ENCODE measurements at regions not wholly inside any gene's neighbourhood (a gene's known extent, or its start where the extent isn't known, plus 50 kb on each side); places are given as distances from the start of the nearest gene placed in this dataset.

- DNase-seq (ENCODE audit: low read depth, low spot score) (peak; percentile 19), FAIRE-seq (no peak)
- Histone ChIP-seq H3K27me3 (ENCODE audit: control insufficient read depth in 2 of 2, insufficient read depth in 2 of 2, low read length in 2 of 2) (no peaks in the 10 kb centered on the region), H3K9ac (replicated peaks; ENCODE audit: extremely low read depth, insufficient read depth, low read length) (no peak overlapping the region), H3K9me3 (replicated peaks; ENCODE audit: control insufficient read depth, insufficient read depth, low read length) (no peaks in the 10 kb centered on the region), H3K27ac (ENCODE audit: insufficient read depth, low read depth, low read length) (no peak overlapping the region), H3K79me2 (ENCODE audit: control insufficient read depth, insufficient read depth, low read length) (no peaks in the 10 kb centered on the region), H4K20me1 (replicated peaks; ENCODE audit: control insufficient read depth, extremely low read depth, insufficient read depth, low read length) (no peaks in the 10 kb centered on the region), H3K4me3 (replicated peaks in 1 of 3; ENCODE audit: insufficient read depth in 1 of 3, low read depth in 1 of 3, low read length in 3 of 3) (no peak overlapping the region), H3K36me3 (ENCODE audit: control insufficient read depth in 2 of 2, extremely low read depth in 1 of 2, insufficient read depth in 2 of 2, low read length in 2 of 2) (no peaks in the 10 kb centered on the region), H3K9me1 (replicated peaks; ENCODE audit: control insufficient read depth, extremely low read depth, insufficient read depth, low read length) (no peaks in the 10 kb centered on the region), H3K4me1 (ENCODE audit: control insufficient read depth, extremely low read depth, insufficient read depth, low read length) (no peaks in the 10 kb centered on the region), H2AFZ (ENCODE audit: low read depth, low read length) (no peak overlapping the region), H3K4me2 (ENCODE audit: insufficient read depth, low read length) (no peak overlapping the region)
- dilution Hi-C loops (cut with MboI; ENCODE audit: extremely low pct_ligation_motif_present, low sequenced_read_pairs) = no loop called here
- intact Hi-C loops (cut with micrococcal nuclease) = no loop called here
- CTCF ChIA-PET = interaction anchor here (1.0 to 2.9 kb wide), 6 partner anchors 17 to 527 kb away, joined by 3 to 16 read pairs (median 4); partner anchors contain the start of gene FLRT2
- no TSS peak for BruUV-seq (replicated peaks)
- TF ChIP-seq CTCF (IDR thresholded peaks at IDR 0.05; ENCODE audit: extremely low read depth in 1 of 2, insufficient read depth in 1 of 2, low read depth in 1 of 2, low read length in 2 of 2) = peak in 1 of 2 donors; percentile 23
- no peak for TF ChIP-seq POLR2A (IDR thresholded peaks at IDR 0.05; ENCODE audit: low read depth, low read length)
- POLR2A ChIA-PET = no interaction called here
These were observed 525.6 kb downstream of the FLRT2 start for GRCh38 chr14:86055512-86056075.

GRCh38 chr14:86052868-86053267, 522.9 kb downstream of the FLRT2 start:
- Histone ChIP-seq H4K20me1 (replicated peaks; ENCODE audit: control insufficient read depth, extremely low read depth, insufficient read depth, low read length) (no peaks in the 10 kb centered on the region), H3K4me1 (ENCODE audit: control insufficient read depth, extremely low read depth, insufficient read depth, low read length) (no peaks in the 10 kb centered on the region), H3K79me2 (ENCODE audit: control insufficient read depth, insufficient read depth, low read length) (no peaks in the 10 kb centered on the region), H3K27ac (ENCODE audit: insufficient read depth, low read depth, low read length) (no peak overlapping the region), H3K4me3 (replicated peaks in 1 of 3; ENCODE audit: insufficient read depth in 1 of 3, low read depth in 1 of 3, low read length in 3 of 3) (no peak overlapping the region), H2AFZ (ENCODE audit: low read depth, low read length) (no peak overlapping the region), H3K36me3 (ENCODE audit: control insufficient read depth in 2 of 2, extremely low read depth in 1 of 2, insufficient read depth in 2 of 2, low read length in 2 of 2) (no peaks in the 10 kb centered on the region), H3K9me3 (replicated peaks; ENCODE audit: control insufficient read depth, insufficient read depth, low read length) (no peaks in the 10 kb centered on the region), H3K27me3 (ENCODE audit: control insufficient read depth in 2 of 2, insufficient read depth in 2 of 2, low read length in 2 of 2) (no peaks in the 10 kb centered on the region), H3K4me2 (ENCODE audit: insufficient read depth, low read length) (no peak overlapping the region), H3K9me1 (replicated peaks; ENCODE audit: control insufficient read depth, extremely low read depth, insufficient read depth, low read length) (no peaks in the 10 kb centered on the region), H3K9ac (replicated peaks; ENCODE audit: extremely low read depth, insufficient read depth, low read length) (no peak overlapping the region)
- FAIRE-seq (no peak), DNase-seq (ENCODE audit: low read depth, low spot score) (no peak)
- ChIA-PET POLR2A (no interaction called here), CTCF (no interaction called here)
- BruUV-seq (replicated peaks) = no TSS peak
- dilution Hi-C loops (cut with MboI; ENCODE audit: extremely low pct_ligation_motif_present, low sequenced_read_pairs) (no loop called here), intact Hi-C loops (cut with micrococcal nuclease) (no loop called here)
- TF ChIP-seq JUN (IDR thresholded peaks at IDR 0.05; ENCODE audit: borderline replicate concordance, insufficient read depth, insufficient read length, low read depth) (no peak), CTCF (IDR thresholded peaks at IDR 0.05; ENCODE audit: extremely low read depth in 1 of 2, insufficient read depth in 1 of 2, low read depth in 1 of 2, low read length in 2 of 2) (no peak), EZH2 (IDR thresholded peaks at IDR 0.05; ENCODE audit: borderline replicate concordance, low read depth, low read length, severe bottlenecking) (no peak), MYC (IDR thresholded peaks at IDR 0.05; ENCODE audit: low read depth, low read length) (no peak), POLR2A (IDR thresholded peaks at IDR 0.05; ENCODE audit: low read depth, low read length) (no peak), GATA2 (IDR thresholded peaks at IDR 0.05; ENCODE audit: insufficient read depth, insufficient read length, low read depth, low read length) (no peak), MAX (IDR thresholded peaks at IDR 0.05; ENCODE audit: insufficient read depth, insufficient read length) (no peak), FOS (IDR thresholded peaks at IDR 0.05; ENCODE audit: borderline replicate concordance, insufficient read depth, low read length) (no peak), POLR2AphosphoS5 (IDR thresholded peaks at IDR 0.05; ENCODE audit: insufficient read depth, low read depth, low read length) (no peak)
